Right renal pelvis (tissue), 4 donors: ENCODE measurements at regions not wholly inside any gene's neighbourhood (a gene's known extent, or its start where the extent isn't known, plus 50 kb on each side); places are given as distances from the start of the nearest gene placed in this dataset.

Experiments
- DNase-seq, 4 donors: peaks; one replicate each; pipeline ENCODE4 v3.0.0-alpha.2; 2013; ENCODE audit warnings: low read depth in 4 of 4, low spot score in 3 of 4, missing footprints in 1 of 4

DNA sequence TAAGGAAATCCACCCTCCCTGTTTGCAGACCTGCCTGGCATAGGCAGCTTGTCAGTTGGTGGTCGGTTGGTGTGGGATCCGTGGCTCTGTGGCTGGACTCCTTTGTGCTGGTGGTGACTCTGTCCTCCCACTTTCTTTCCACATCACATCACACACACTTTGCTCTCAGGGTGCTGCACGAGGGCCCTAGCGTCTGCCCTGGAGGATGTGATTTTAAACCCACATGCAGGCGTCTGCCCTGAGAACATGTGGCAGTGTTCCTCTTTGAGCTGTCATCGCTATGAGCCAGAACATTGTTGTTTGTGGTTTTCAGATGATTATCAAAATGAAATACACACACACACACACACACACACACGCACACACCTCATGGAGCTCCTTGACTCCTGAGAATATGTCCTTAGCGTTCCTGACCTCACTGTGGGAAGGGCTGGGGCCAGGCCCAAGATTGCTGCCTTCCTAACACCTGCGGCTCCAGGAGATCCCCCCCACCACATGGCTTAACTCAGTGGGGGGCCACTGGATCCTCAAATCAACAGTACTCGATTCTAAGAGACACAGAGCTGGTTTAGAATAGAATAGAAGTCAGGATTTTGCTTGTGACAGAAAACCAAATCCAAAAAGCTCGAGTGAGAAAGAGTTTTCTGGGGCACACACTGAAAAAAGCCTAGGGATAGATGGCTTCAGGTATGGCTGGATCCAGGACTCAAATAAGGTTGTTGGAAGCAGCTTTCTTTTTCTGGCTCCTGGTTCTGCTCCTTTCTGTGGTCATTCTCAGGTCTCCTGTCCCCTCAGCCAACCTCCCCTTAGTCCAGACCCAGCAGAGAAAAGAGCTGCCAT, 54.8 kb downstream of the RTP5 start:
- DNase-seq = no peak

DNA sequence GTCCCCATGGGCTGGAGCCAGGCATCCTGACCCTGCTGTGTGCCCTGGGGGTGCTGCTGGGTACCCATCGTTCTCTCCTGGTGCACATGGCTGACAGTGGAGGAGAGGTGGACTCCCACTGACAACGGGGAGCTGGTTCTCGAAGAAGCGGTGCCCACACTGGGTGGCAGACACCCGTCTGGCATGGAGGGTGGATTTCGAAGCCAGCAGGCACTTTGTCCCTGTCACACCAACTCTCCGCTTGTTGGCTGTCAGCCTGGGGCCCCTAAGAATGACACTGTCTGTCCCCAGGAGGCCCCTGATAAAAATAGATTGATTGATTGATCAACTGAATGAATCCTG, 55.4 kb downstream of the RTP5 start:
- DNase-seq = no peak

DNA sequence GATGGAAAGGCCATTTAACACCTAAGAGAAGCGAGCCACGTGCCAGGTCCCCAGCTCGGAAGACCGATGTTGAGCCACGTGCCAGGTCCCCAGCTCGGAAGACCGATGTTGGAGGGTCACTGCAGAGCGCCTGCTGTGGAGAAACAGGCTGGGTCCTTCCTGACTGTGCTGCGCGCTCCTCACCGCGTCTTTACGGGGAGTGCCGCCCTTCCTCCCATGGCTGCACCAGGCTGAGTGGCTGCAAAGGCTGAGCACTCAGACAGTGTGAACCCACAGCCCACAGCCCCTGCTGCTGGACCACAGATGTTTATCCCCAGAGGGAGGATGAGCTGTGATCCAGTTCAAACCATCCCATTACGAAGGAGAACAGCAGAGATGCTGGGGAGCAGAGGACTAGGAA, 55.7 kb downstream of the RTP5 start:
- no peak for DNase-seq

DNA sequence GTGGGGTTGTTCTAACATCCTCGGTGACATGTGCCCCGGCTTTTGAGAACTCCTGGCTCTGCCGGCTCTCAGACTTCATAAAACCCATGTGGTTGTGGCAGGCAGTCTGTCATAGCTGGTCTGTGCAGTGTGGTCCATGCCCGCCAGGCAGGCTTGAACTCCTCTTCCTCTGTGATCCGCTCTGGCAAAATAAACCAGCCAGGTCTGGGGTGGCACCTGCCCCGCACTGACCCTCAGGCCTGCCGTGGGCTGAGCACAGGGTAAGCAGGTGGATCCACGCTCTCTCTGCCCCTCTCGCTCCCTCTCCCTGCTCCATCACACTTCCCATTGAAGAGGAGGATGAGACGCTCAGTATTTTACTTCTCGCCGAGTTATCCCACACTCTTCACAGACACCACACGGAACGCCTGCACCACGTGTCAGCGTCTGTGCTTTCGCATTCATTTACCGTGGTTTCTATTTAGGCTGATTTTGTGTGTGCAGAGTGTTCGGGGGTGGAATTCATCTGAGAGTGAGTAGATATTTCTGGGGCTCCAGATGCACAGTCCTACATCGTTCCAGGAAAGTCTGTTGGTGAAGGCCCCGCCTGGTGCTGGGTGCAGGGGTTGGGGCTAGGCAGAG, 56.4 kb downstream of the RTP5 start:
- DNase-seq = no peak

DNA sequence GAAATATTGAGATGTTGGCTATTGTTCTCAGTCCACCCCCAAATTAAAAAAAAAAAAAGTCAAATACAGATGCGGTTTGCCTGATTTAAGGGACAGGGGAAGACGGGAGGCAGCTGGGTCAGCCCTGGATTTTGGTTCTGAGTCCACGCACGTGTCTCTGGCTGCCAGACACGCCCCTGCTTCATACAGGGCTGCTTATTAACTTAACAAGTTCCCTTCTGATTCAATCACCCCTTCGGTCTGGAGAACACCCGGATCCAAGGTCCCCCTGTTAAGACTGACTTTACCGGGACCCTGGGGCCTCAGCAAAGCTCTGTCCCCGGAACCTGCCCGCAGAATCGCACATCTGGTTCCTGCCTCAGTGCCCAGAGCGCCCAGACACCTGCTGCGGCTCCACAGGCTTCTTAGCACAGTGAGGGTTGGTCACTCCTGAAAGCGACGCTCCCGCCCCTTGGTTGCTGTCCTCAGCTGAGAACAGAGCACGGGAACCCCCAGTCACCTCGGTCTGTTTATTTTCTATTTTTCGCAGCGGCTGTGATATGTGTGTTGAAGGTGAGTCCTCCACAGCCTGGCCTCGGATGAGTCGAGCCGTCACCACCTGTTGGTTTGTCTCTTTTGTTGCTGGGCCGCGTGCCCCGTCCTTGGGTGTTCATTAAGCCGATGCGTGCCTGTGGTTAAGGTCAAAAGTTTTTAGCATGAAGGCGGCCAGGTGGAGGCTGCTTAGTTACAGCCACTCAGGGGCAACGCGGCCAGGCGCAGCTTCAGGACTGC, 57.2 kb downstream of the RTP5 start:
- DNase-seq = peak in 1 of 4 donors; percentile 11

DNA sequence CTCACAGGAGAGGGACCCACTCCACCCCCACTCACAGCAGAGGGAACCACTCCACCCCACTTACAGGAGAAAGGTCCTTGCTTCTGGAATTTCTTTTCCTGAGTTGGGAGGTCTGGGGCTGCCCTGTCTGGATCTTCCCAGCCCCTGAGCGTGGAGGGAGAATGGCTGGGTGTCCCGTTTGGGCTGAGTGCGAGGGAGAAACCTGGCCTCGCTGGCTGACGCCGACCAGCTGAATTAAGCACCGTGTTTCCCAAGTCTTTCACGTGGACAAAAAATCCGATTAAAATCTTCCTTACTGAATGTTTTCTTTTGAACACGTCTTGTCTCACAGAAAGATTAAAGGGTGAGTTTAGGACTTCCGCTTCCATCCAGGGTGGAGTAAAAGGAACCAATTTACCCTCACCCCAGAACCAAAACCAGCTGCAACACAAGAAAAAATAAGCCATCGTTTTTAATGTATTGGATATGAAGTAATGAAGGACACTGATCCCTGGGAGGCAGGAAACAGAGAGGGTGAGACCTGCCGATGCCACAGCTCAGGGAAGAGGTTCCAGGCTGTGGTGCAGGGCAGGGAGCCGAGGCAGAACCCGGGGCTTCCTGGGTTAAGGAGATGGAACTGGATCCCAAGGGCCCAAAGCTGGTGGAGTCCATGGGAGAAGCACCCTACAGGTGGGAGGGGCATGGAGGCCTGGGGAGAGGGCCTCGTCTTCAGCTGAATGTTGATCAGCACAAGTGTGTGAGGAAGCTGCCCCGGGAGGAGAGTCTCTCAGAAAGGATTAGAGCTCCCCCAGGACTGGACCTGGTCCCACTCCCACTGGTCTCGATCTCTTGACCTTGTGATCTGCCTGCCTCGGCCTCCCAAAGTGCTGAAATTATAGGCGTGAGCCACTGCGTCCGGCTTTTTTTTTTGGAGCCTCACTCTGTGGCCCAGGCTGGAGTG, 60.3 kb downstream of the RTP5 start:
- DNase-seq = no peak

DNA sequence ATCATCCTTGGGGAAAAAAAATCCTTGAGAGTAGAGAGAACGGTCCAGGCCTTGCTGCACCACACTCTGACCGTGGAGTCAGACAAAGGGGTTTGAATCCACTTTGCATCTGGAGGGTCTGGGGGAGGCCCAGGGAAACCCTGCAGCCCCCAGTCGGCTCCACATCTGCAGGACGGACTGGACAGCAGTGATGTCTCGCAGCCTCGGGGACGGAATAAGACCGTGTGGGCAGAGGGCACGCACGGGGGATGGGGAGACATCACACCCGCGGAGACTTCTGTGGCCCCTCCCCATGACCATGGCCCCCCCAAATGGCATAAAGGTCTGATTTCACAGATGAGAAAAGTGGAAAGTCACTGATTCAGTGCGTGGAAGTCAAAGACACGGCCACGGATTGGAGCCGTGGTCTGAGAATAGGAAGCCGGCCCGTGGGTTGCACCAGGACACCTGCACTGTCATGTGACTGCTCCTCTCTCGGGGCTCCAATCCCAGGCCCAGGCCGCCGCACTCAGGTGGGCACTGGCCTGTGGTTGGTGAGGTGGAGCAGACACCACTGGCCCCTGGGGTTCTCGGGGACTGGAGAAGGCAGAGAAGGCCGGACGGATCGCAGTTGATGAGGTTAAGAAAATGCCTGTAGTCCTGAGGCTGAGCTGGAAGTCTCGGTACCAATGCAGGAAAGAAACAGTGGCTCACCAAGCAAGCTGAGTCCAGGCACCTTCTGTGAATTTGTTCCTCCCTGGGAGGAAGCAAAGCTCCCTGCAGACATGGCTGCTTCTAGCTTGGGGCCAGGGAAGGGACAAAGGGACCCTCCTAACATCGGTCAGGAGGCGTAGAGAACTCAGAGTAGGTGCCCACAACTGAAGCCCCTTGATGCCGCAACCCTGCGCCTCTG, 61.8 kb downstream of the RTP5 start:
- DNase-seq = no peak

DNA sequence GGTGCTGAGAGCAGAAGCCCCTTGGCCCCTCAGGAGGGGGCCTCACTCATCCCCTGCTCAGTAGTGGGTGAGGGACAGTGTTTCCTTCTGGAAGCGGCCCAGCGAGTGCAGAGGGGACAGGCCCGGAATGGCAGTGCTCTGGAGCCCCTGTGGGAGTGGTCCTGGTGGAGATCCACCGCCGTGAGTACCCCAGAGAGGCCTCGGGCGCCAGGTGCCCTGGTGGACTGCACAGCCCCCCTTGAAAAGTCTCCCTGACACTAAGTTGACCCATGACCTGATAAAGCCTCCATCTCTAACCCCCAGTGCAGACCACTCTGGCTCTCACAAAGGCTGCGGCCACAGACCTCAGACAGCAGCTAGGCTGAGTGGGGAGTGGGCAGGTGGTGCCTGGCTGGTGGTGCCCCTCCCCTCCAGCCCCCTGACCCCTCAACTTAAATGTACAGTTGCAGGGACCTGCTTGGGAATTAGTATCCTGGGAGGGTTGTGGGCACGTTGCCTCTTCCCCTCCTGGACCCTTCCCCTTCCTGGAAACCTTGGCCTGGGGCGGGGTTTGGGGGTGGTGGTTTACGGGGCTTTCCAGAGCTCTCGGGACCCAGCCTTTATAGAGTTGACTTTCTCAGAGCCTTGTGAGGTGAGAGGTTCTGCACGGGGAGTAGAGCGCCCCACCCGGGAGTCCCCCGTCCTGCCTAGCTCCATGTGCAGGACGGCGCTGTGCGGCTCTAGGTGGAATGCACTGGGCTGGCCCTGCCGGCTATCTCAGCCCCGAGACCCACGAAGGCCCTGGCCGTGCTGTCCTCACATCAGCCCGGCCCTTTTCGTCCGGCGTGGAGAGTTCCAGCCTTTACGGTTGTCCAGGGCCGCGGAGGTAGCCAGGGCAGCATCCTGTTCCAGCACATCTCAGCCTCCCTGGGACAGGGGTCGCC, 62.7 kb downstream of the RTP5 start:
- no peak for DNase-seq

DNA sequence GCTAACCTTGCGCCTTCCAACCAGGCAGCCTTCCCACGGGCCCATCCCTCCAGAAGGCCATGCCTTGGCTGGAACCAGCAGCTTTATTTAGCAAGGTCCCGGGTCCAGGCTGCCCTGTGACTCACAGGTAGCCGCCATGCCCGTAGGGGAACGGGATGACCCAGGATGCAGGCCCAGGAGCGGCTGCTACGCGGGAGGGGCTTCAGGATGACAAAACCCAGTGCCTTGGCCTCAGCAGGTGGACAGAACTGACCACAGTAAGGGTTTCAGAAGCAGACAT, 63.3 kb downstream of the RTP5 start:
- no peak for DNase-seq

DNA sequence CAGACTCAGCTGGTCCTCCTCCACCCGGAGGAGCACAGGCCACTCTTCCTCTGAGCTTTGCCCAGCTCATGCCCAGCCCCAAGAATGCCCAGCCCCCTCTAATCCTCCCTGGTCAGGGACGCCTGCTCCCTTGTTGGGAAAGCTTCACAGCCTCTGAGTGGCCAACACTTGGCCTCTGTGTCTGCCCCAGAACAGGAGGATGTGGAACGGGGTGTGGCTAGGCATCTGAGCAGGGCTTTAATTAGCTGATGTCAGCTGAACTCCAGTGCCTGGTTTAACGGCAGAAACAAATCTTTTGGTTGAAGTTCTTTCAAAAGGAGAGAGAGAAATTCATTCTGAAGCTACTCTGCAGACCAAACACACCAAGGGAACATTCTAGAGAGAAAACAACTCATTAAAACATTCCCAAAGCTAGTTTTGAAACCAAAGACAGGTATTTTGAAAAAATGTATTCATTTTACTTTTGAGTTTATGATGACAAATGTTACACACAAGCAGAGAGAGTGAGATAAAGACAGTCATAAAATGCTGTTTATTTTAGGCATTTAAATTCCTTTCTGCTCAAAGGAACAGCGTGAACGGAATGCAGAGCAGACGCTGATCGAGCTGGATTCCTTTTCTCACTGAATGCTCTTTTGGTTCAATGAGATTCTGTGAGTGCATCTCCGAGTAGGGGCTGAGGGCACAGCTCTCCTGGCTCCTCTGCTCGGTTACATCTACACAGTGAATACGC, 63.8 kb downstream of the RTP5 start:
- DNase-seq = peak in 1 of 4 donors; percentile 14

DNA sequence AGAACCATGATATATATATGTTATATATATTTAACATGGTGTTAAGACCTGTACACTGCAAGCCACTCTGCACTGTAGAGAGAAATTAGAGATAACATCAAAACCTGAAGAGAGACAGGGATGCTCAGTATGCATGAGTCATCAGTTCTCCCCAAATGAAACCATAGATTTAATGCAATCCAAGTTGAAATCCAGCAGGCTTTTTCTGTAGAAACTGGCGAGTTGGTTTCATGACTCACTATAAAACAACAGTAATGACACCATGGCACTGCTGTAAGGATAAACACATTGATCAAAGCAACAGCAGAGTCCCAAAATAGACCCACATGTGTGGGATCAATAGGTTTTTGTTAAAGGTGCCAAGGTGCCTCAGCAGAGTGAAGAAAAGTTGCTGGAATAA, 65.8 kb downstream of the RTP5 start:
- DNase-seq = no peak

DNA sequence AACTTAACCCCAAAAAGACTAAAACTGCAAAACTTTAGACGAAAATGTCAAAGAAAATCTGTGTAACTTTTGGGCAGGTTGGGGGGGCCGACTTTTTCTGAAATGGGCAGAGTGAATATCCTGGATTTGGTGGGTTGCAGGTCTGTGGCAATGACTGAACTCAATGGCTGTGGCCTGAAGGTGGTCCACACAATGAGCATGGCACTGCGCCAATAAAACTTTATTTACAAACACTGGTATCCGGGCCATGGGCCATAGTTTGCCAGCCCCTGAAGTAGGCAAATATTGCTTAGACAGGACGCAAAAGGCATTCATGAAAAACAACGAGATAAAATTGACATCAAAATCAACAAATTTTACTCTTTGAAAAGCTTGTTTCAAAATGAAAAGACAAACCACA, 66.2 kb downstream of the RTP5 start:
- no peak for DNase-seq

DNA sequence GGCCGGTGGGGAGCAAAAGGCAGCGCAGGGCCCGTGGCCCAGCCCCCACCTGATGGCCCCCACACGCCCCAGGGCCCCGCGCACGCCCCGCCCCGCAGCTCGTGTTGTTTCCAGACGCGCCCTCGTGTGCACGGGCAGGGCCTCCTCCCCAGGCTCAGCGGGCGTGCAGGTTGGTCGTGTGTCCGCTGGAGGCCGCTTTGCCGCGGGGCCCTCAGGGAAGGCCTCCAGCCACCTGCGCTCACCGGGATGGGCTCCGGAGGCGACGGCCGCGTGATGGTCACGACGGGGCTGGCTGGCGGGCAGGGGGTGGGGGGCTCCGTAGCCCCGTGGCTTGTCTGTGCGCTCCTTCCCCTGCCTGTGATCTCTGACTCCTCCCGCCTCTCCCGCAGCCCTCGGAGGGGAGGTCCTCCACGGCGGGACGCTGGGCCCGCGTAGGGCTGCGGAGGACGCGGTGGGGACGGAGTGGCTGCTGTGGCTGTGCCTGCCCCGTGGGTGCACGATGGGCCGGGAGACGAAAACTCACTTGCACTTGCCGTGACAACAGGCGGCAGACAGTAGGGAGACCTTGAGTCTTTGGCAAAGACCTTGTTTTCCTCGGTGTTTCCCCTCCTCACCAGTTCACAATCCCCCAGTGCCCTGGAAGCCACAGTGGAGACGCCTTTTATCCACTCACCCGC, 67.1 kb downstream of the RTP5 start:
- no peak for DNase-seq

DNA sequence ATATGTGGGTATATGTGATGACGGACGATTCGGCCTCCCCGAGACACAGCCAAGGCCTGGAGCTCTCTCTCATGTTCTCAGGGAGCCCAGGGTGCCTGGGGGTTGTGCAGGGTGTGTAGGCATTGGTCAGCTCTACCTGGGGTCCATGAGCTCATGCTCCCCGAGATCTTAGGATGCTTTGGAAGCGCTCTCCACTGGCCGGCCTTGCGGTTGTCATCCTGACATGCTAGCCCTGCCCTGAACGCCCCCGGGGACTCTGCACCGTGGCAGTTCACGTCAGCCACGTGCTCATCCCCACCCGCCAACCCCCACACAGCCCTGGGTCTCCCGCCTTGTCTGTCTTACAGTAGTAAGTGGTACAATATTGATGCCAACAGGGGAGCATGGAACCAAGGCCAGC, 67.8 kb downstream of the RTP5 start:
- DNase-seq = no peak

DNA sequence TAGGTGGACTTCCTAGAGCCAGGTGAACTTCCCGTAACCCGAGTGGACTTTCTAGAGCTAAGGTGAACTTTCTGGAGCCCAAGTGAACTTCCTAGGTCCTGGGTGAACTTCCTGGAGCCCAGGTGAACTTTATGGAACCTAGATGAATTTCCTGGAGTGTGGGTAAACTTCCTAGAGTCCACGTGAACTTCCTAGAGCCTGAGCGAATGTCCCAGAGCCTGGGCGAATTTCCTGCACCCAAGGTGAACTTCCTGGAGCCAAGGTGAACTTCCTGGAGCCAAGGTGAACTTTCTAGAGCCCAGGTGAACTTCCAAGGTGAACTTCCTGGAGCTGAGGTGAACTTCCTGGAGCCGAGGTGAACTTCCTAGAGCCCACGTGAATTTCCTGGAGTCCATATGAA, 70.0 kb downstream of the RTP5 start:
- no peak for DNase-seq

DNA sequence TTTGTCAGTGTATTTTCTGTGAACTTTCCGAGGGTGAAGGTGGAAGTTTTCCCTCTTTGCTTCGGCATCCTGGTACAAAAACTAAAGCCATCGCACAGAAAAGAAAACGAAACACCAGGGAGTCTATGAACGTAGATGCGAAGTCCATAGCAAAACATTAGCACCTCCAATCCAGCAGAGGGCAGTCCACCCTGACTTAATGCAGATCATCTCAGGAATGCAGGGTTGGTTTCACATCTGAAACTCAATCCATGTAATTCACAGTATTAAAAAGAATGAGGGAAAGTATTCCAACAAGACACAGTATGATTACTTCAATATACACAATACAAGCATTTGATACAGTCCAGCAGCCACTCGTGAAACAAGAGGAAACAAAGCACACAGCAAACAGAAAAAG, 70.8 kb downstream of the RTP5 start:
- no peak for DNase-seq

DNA sequence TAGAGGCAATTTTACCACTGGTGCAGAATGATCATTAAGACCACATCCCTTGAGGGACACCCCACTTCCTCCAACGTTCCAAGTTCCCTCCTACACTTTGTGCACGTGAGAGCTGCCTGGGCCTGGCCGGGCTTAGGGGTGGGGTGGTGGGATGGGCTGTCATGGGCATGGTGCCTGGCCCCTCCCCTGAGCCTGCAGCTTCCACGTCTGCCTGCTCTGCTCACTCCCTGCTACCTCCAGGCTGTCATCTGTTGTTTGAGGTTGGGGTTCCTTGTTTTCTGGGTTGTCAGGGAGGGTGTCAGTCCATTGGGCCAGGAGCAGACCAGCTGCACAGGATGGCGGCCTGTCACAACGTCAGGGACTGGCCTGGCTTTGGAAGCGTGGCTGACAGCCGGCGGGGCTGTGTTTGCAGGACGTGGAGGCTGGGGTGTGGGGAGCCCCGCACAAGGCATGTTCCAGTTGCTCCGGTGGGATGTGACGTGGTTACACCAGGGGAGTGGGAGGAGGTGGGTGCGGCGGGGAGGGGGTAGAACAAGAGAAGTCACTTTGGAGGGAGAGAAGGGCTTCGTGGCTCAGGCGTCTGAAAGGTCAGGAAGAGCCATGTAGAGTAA, 72.3 kb downstream of the RTP5 start:
- DNase-seq = no peak
